ENCODE measurements at regions not wholly inside any gene's neighbourhood (a gene's known extent, or its start where the extent isn't known, plus 50 kb on each side); places are given as distances from the start of the nearest gene placed in this dataset.

- H3K36me3 ChIP-seq (ENCODE audit: low read depth) = no peaks in the 10 kb centered on the region
- no peaks in the 10 kb centered on the region for H3K79me2 ChIP-seq (ENCODE audit: insufficient read depth)
- no peaks in the 10 kb centered on the region for H4K20me1 ChIP-seq (ENCODE audit: insufficient read depth)
- H3K9ac ChIP-seq = no peak overlapping the region
- in situ Hi-C loops (cut with MboI) = no loop called here
- H3K4me3 ChIP-seq = no peak overlapping the region
- H3K27ac ChIP-seq = no peak overlapping the region
- no peaks in the 10 kb centered on the region for H3K9me2 ChIP-seq (ENCODE audit: insufficient read depth)
- no peak for DNase-seq
- no peak overlapping the region for H2AFZ ChIP-seq
- H3F3A ChIP-seq (ENCODE audit: insufficient read depth) = peaks cover 21% of the 10 kb centered on the region
- no peaks in the 10 kb centered on the region for H3K9me3 ChIP-seq (ENCODE audit: low read depth)
- H3K4me1 ChIP-seq (ENCODE audit: insufficient read depth) = peaks cover 12% of the 10 kb centered on the region
- H3K27me3 ChIP-seq (replicated peaks; ENCODE audit: insufficient read depth) = no peaks in the 10 kb centered on the region
- WGBS, 2 experiments (ENCODE audit: low coverage in 1 of 2, low lambda C conversion rate in 2 of 2, missing lambda C conversion rate in 2 of 2) = 88% methylated on average over 21 of the region's 21 CpGs
- no peak for TF ChIP-seq EZH2 (IDR thresholded peaks at IDR 0.05; ENCODE audit: insufficient read depth, poor library complexity, severe bottlenecking)
- no peak for TF ChIP-seq EZH2phosphoT487 (IDR thresholded peaks at IDR 0.05; ENCODE audit: insufficient read depth, low read depth)
- H3K4me2 ChIP-seq (ENCODE audit: unreplicated experiment) = no peak overlapping the region
Observed at GRCh38 chr2:238996331-238997136, 148.6 kb downstream of the TWIST2 start.

GRCh38 chr2:238997137-238997390 lies 149.2 kb downstream of the TWIST2 start:
- Histone ChIP-seq H3F3A (ENCODE audit: insufficient read depth) (peaks cover 23% of the 10 kb centered on the region), H3K4me3 (no peak overlapping the region), H3K27me3 (replicated peaks; ENCODE audit: insufficient read depth) (no peaks in the 10 kb centered on the region), H3K9me3 (ENCODE audit: low read depth) (no peaks in the 10 kb centered on the region), H3K79me2 (ENCODE audit: insufficient read depth) (no peaks in the 10 kb centered on the region), H2AFZ (no peak overlapping the region), H3K27ac (no peak overlapping the region), H4K20me1 (ENCODE audit: insufficient read depth) (no peaks in the 10 kb centered on the region), H3K4me2 (ENCODE audit: unreplicated experiment) (no peak overlapping the region), H3K9me2 (ENCODE audit: insufficient read depth) (no peaks in the 10 kb centered on the region), H3K4me1 (ENCODE audit: insufficient read depth) (peaks cover 12% of the 10 kb centered on the region), H3K36me3 (ENCODE audit: low read depth) (no peaks in the 10 kb centered on the region), H3K9ac (no peak overlapping the region)
- WGBS, 2 experiments (ENCODE audit: low coverage in 1 of 2, low lambda C conversion rate in 2 of 2, missing lambda C conversion rate in 2 of 2) = 86 to 88% methylated on average over 10 of the region's 10 CpGs
- TF ChIP-seq EZH2 (IDR thresholded peaks at IDR 0.05; ENCODE audit: insufficient read depth, poor library complexity, severe bottlenecking) = no peak
- TF ChIP-seq EZH2phosphoT487 (IDR thresholded peaks at IDR 0.05; ENCODE audit: insufficient read depth, low read depth) = no peak
- in situ Hi-C loops (cut with MboI) = no loop called here
- DNase-seq = no peak

- no peaks in the 10 kb centered on the region for H4K20me1 ChIP-seq (ENCODE audit: insufficient read depth)
- H3K4me1 ChIP-seq (ENCODE audit: insufficient read depth) = peaks cover 17% of the 10 kb centered on the region
- H2AFZ ChIP-seq = no peak overlapping the region
- H3K9me3 ChIP-seq (ENCODE audit: low read depth) = no peaks in the 10 kb centered on the region
- H3F3A ChIP-seq (ENCODE audit: insufficient read depth) = peaks cover 29% of the 10 kb centered on the region
- in situ Hi-C loops (cut with MboI) = no loop called here
- H3K36me3 ChIP-seq (ENCODE audit: low read depth) = no peaks in the 10 kb centered on the region
- no peaks in the 10 kb centered on the region for H3K9me2 ChIP-seq (ENCODE audit: insufficient read depth)
- H3K79me2 ChIP-seq (ENCODE audit: insufficient read depth) = no peaks in the 10 kb centered on the region
- no peak overlapping the region for H3K4me3 ChIP-seq
- H3K27me3 ChIP-seq (replicated peaks; ENCODE audit: insufficient read depth) = no peaks in the 10 kb centered on the region
- whole genome bisulfite sequencing, 2 experiments (ENCODE audit: low coverage in 1 of 2, low lambda C conversion rate in 2 of 2, missing lambda C conversion rate in 2 of 2) = 97 to 98% methylated on average over 10 of the region's 10 CpGs
- no peak overlapping the region for H3K4me2 ChIP-seq (ENCODE audit: unreplicated experiment)
- TF ChIP-seq EZH2phosphoT487 (IDR thresholded peaks at IDR 0.05; ENCODE audit: insufficient read depth, low read depth) (no peak), EZH2 (IDR thresholded peaks at IDR 0.05; ENCODE audit: insufficient read depth, poor library complexity, severe bottlenecking) (no peak)
- no peak for DNase-seq
- H3K9ac ChIP-seq = no peak overlapping the region
- no peak overlapping the region for H3K27ac ChIP-seq
Observed at GRCh38 chr2:238997684-238998083, 149.8 kb downstream of the TWIST2 start.
